Sigmoid colon (tissue), 6 donors: ENCODE measurements at regions not wholly inside any gene's neighbourhood (a gene's known extent, or its start where the extent isn't known, plus 50 kb on each side); places are given as distances from the start of the nearest gene placed in this dataset.

Experiments
- DNase-seq: peaks from one replicate; pipeline ENCODE4 v3.0.0-alpha.2; 2019
- H3K27ac ChIP-seq, 4 donors: fragments of 200-600 bp; sonication (generic); one replicate each; pipeline ENCODE4 v1.5.1; 2016 to 2019; ENCODE audit warnings: mild to moderate bottlenecking in 1 of 4
- H3K27me3 ChIP-seq, 3 donors: fragments of 200-600 bp; sonication (generic); one replicate each; pipeline ENCODE4 v1.5.1; 2019; ENCODE audit warnings: mild to moderate bottlenecking in 1 of 3
- H3K36me3 ChIP-seq, 4 donors: fragments of 200-600 bp; sonication (generic); one replicate each; pipeline ENCODE4 v1.5.1; 2016 to 2019
- H3K4me1 ChIP-seq, 4 donors: fragments of 200-600 bp; sonication (generic); one replicate each; pipeline ENCODE4 v1.5.1; 2017 to 2019
- H3K4me3 ChIP-seq, 4 donors: fragments of 200-600 bp; sonication (generic); one replicate each; pipeline ENCODE4 v1.5.1; 2017 to 2019; ENCODE audit warnings: mild to moderate bottlenecking in 2 of 4, moderate library complexity in 1 of 4
- H3K9me3 ChIP-seq, 4 donors: fragments of 200-600 bp in 3 of 4; sonication (generic) in 3 of 4; one replicate each; pipeline versions ENCODE4 v1.5.1 to v1.6.1; 2013 to 2019
- CTCF ChIP-seq, 4 experiments: fragments of 450-650 bp in 3 of 4; fragments of 200-600 bp in 1 of 4; IDR thresholded peaks; one replicate each; pipeline ENCODE4 v1.5.1; 2016 to 2019; ENCODE audit warnings: antibody characterized with exemption in 4 of 4, mild to moderate bottlenecking in 3 of 4, moderate library complexity in 2 of 4
- EP300 ChIP-seq, 4 donors: sonication (generic); formaldehyde crosslinking; IDR thresholded peaks; one replicate each; pipeline ENCODE4 v1.6.1; 2017; ENCODE audit warnings: antibody characterized with exemption in 4 of 4
- POLR2A ChIP-seq, 2 donors: fragments of 450-650 bp; IDR thresholded peaks; one replicate each; pipeline ENCODE4 v1.6.1; 2016; ENCODE audit warnings: antibody characterized with exemption in 2 of 2, mild to moderate bottlenecking in 2 of 2, moderate library complexity in 2 of 2
- POLR2AphosphoS5 ChIP-seq, 4 donors: sonication (generic); formaldehyde crosslinking; IDR thresholded peaks; one replicate each; pipeline ENCODE4 v1.6.1; 2017; ENCODE audit warnings: antibody characterized with exemption in 4 of 4
- WGBS, 2 donors: extraction: QIAGEN DNeasy Blood & Tissue Kit; methylation state at CpG; one replicate each; pipeline ENCODE4 v1.1.7; 2013; 5-methylcytosine and 5-hydroxymethylcytosine counted together
- intact Hi-C: fragments of 100-400 bp; cut with DNase I; formaldehyde crosslinking; loops from one replicate; pipeline ENCODE4 v1.15.1; 2023
- donor health status: healthy with polysubstance abuse.
- donor health status: healthy.

- no peak for DNase-seq
- Histone ChIP-seq H3K27me3 (no peaks in the 10 kb centered on the region), H3K4me3 (no peak overlapping the region), H3K4me1 (peaks cover 0 to 4% (median 0%) of the 10 kb centered on the region in 4 donors), H3K9me3 (no peaks in the 10 kb centered on the region), H3K36me3 (no peaks in the 10 kb centered on the region), H3K27ac (no peak overlapping the region)
- intact Hi-C loops: no loop called here
- TF ChIP-seq CTCF (IDR thresholded peaks at IDR 0.05) (no peak), POLR2A (IDR thresholded peaks at IDR 0.05) (no peak), POLR2AphosphoS5 (IDR thresholded peaks at IDR 0.05) (no peak)
- 93 to 94% methylated on average over 4 of the region's 4 CpGs for WGBS, 2 donors
These were observed 279.8 kb downstream of the DUSP6 start for GRCh38 chr12:89072294-89073026.

GRCh38 chr12:89070603-89071002, 281.7 kb downstream of the DUSP6 start:
- H3K9me3 ChIP-seq: no peaks in the 10 kb centered on the region
- H3K36me3 ChIP-seq: no peaks in the 10 kb centered on the region
- H3K4me3 ChIP-seq: no peak overlapping the region
- DNase-seq: no peak
- no peak overlapping the region for H3K27ac ChIP-seq
- TF ChIP-seq POLR2A (IDR thresholded peaks at IDR 0.05) (no peak), POLR2AphosphoS5 (IDR thresholded peaks at IDR 0.05) (no peak), EP300 (IDR thresholded peaks at IDR 0.05) (no peak), CTCF (IDR thresholded peaks at IDR 0.05) (no peak)
- intact Hi-C loops: no loop called here
- no peaks in the 10 kb centered on the region for H3K27me3 ChIP-seq
- H3K4me1 ChIP-seq: peaks cover 0 to 4% (median 0%) of the 10 kb centered on the region in 4 donors
- WGBS, 2 donors: 94 to 97% methylated on average over 1 of the region's 1 CpG

- 93 to 94% methylated on average over 2 of the region's 2 CpGs for WGBS, 2 donors
- no peak for DNase-seq
- TF ChIP-seq POLR2AphosphoS5 (IDR thresholded peaks at IDR 0.05): no peak
- no peak for TF ChIP-seq EP300 (IDR thresholded peaks at IDR 0.05)
- TF ChIP-seq POLR2A (IDR thresholded peaks at IDR 0.05): no peak
- no peak for TF ChIP-seq CTCF (IDR thresholded peaks at IDR 0.05)
- intact Hi-C loops: no loop called here
- H3K4me1 ChIP-seq: peaks cover 0 to 4% (median 0%) of the 10 kb centered on the region in 4 donors
- H3K4me3 ChIP-seq: no peak overlapping the region
- H3K27me3 ChIP-seq: no peaks in the 10 kb centered on the region
- H3K9me3 ChIP-seq: no peaks in the 10 kb centered on the region
- H3K36me3 ChIP-seq: no peaks in the 10 kb centered on the region
- no peak overlapping the region for H3K27ac ChIP-seq
These were observed 282.9 kb downstream of the DUSP6 start for GRCh38 chr12:89069431-89069830.

DNA sequence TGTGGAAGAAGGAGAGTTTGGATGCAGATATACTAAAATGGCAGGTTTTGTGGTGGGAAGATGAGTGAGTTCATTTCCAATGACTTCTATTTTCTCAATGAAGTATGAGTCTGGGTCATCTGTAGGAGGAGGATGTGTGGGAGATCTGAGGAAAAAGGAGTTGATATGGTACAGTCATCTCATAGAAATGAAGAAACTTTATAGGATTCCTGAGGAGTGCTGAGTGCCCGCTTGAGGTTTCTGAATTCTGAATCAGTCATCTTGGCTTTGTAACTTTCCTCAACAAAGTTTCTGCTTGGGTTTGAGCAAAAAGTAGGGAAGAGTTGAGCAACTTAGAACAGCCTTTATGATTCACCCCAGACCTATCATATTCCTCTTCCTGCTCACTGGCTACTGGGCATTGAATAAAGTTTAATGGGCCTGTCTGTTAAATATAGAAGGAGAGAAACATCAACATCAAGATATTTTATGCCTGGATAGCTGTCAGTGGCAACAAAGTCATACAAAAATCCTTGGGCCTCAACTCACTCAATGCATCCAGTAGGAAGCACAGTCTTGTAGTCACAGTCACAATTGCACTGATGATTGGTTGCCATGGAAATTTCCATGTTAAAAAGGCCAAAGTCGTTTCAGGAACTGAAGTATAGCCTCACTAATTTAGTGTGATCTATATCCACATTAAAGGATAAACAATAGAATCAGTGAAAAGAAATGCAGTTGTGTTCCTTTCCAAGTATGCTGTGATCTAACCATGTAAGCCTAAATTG, 284.7 kb downstream of the DUSP6 start:
- H3K4me1 ChIP-seq: peaks cover 0 to 4% (median 0%) of the 10 kb centered on the region in 4 donors
- 55 to 72% methylated on average over 2 of the region's 2 CpGs for WGBS, 2 donors
- H3K4me3 ChIP-seq: no peak overlapping the region
- H3K9me3 ChIP-seq: no peaks in the 10 kb centered on the region
- H3K27me3 ChIP-seq: no peaks in the 10 kb centered on the region
- DNase-seq: no peak
- H3K27ac ChIP-seq: no peak overlapping the region
- no peak for TF ChIP-seq POLR2AphosphoS5 (IDR thresholded peaks at IDR 0.05)
- no peak for TF ChIP-seq EP300 (IDR thresholded peaks at IDR 0.05)
- no peak for TF ChIP-seq POLR2A (IDR thresholded peaks at IDR 0.05)
- no peak for TF ChIP-seq CTCF (IDR thresholded peaks at IDR 0.05)
- intact Hi-C loops: no loop called here
- H3K36me3 ChIP-seq: no peaks in the 10 kb centered on the region
